Spleen (tissue), 7 donors: ENCODE measurements at regions not wholly inside any gene's neighbourhood (a gene's known extent, or its start where the extent isn't known, plus 50 kb on each side); places are given as distances from the start of the nearest gene placed in this dataset.

Experiments
- POLR2A ChIP-seq, 3 donors: fragments of 450-650 bp; IDR thresholded peaks; one replicate each; pipeline ENCODE4 v1.5.1; 2017; ENCODE audit warnings: antibody characterized with exemption in 3 of 3, mild to moderate bottlenecking in 1 of 3
- TF ChIP-seq, protein P1 (sequence below), 11 experiments: fragments of 200-600 bp in 7 of 11; fragments of 450-650 bp in 4 of 11; sonication (generic) in 4 of 11; IDR thresholded peaks in 8 of 11; conservative IDR thresholded peaks in 3 of 11; 1 replicate in 7 of 11; 2 replicates in 4 of 11; pipeline versions ENCODE4 v1.4.0 to v1.8.0; 2016 to 2021; ENCODE audit warnings: antibody characterized with exemption in 11 of 11, inconsistent platforms in 4 of 11, mild to moderate bottlenecking in 1 of 11
- donor health status: DM: no; HTN: no; CAD: no; lungs with moderate emphysema.
- donor health status: DM: no; HTN: no; CAD: no.
- donor health status: DM: no; HTN: no; CAD: no.

DNA sequence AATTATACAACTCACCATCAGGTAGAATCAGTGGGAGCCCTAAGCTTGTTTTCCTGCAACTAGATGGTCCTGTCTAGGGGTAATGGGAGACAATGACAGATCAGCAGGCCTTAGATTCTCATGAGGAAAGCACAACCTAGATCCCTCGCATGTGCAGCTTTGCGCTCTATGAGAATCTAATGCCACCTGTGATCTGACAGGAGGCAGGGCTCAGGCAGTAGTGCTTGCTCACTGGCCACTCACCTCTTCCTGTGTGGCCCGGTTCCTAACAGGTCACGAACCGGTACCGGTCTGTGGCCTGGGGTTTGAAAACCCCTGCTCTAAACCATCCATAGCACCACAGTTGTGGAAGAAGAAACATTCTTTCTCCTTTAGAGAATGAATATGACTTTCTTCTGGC is 242.8 kb upstream of the CXCR4 start:
- TF ChIP-seq POLR2A (IDR thresholded peaks at IDR 0.05): no peak
- TF ChIP-seq, protein P1, sequence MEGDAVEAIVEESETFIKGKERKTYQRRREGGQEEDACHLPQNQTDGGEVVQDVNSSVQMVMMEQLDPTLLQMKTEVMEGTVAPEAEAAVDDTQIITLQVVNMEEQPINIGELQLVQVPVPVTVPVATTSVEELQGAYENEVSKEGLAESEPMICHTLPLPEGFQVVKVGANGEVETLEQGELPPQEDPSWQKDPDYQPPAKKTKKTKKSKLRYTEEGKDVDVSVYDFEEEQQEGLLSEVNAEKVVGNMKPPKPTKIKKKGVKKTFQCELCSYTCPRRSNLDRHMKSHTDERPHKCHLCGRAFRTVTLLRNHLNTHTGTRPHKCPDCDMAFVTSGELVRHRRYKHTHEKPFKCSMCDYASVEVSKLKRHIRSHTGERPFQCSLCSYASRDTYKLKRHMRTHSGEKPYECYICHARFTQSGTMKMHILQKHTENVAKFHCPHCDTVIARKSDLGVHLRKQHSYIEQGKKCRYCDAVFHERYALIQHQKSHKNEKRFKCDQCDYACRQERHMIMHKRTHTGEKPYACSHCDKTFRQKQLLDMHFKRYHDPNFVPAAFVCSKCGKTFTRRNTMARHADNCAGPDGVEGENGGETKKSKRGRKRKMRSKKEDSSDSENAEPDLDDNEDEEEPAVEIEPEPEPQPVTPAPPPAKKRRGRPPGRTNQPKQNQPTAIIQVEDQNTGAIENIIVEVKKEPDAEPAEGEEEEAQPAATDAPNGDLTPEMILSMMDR (IDR thresholded peaks at IDR 0.05 in 8 of 11, conservative IDR thresholded peaks at IDR 0.05 in 3 of 11): no peak
